CD4-positive, CD25-positive, alpha-beta regulatory T cell (primary cell): ENCODE measurements at regions not wholly inside any gene's neighbourhood (a gene's known extent, or its start where the extent isn't known, plus 50 kb on each side); places are given as distances from the start of the nearest gene placed in this dataset.

Experiments used
- ATAC-seq, 2 donors: fragments of 150-1000 bp; cut with Tn5 transposase; one replicate each; pipeline ENCODE4 v1.10.0; 2021; ENCODE audit warnings: low read depth in 2 of 2, moderate number of reproducible peaks in 2 of 2, moderate library complexity in 1 of 2
- DNase-seq, 3 donors: peaks; one replicate each; pipeline versions ENCODE4 v3.0.0 to v3.0.0-alpha.2; 2012 to 2022; ENCODE audit warnings: mixed read lengths in 1 of 3
- H3K27ac ChIP-seq: one replicate; pipeline ENCODE4 v1.7.0; 2013; ENCODE audit warnings: mild to moderate bottlenecking, low read length; ENCODE audit not compliant: insufficient read depth, poor library complexity, severe bottlenecking
- H3K27me3 ChIP-seq: one replicate; pipeline ENCODE4 v1.7.0; 2013; ENCODE audit warnings: low read length; ENCODE audit not compliant: control insufficient read depth, insufficient read depth
- H3K36me3 ChIP-seq: one replicate; pipeline ENCODE4 v1.7.0; 2013; ENCODE audit warnings: mild to moderate bottlenecking, low read length, moderate library complexity; ENCODE audit not compliant: control insufficient read depth, insufficient read depth
- H3K4me1 ChIP-seq: 2 replicates; pipeline ENCODE4 v1.7.0; 2013; ENCODE audit warnings: mild to moderate bottlenecking, low read length; ENCODE audit not compliant: insufficient read depth, control insufficient read depth, poor library complexity, severe bottlenecking
- H3K4me3 ChIP-seq: one replicate; pipeline ENCODE4 v1.7.0; 2013; ENCODE audit warnings: low read depth, mild to moderate bottlenecking, low read length, moderate library complexity
- H3K9me3 ChIP-seq, 2 experiments: 1 replicate in 1 of 2; 2 replicates in 1 of 2; pipeline ENCODE4 v1.7.0; 2013; ENCODE audit warnings: low read length in 2 of 2, mild to moderate bottlenecking in 1 of 2, moderate library complexity in 1 of 2; ENCODE audit not compliant: control insufficient read depth in 2 of 2
- H3K27ac Mint-ChIP-seq, 3 donors: one replicate each; pipeline ENCODE4 v1.8.0; 2020 to 2022; ENCODE audit warnings: mild to moderate bottlenecking in 3 of 3, mixed read lengths in 3 of 3, moderate library complexity in 2 of 3
- H3K27me3 Mint-ChIP-seq: one replicate; pipeline ENCODE4 v1.8.0; 2022; ENCODE audit warnings: mild to moderate bottlenecking, mixed read lengths
- H3K36me3 Mint-ChIP-seq: one replicate; pipeline ENCODE4 v1.8.0; 2020; ENCODE audit warnings: mixed read lengths
- H3K4me1 Mint-ChIP-seq, 4 donors: one replicate each; pipeline ENCODE4 v1.8.0; 2020 to 2022; ENCODE audit warnings: mixed read lengths in 4 of 4, mild to moderate bottlenecking in 1 of 4
- H3K4me3 Mint-ChIP-seq, 4 donors: one replicate each; pipeline ENCODE4 v1.8.0; 2020 to 2022; ENCODE audit warnings: mild to moderate bottlenecking in 4 of 4, mixed read lengths in 4 of 4, moderate library complexity in 3 of 4
- H3K9me3 Mint-ChIP-seq, 7 donors: one replicate each; pipeline ENCODE4 v1.8.0; 2020 to 2022; ENCODE audit warnings: mixed read lengths in 7 of 7, mild to moderate bottlenecking in 3 of 7, moderate library complexity in 2 of 7

DNA sequence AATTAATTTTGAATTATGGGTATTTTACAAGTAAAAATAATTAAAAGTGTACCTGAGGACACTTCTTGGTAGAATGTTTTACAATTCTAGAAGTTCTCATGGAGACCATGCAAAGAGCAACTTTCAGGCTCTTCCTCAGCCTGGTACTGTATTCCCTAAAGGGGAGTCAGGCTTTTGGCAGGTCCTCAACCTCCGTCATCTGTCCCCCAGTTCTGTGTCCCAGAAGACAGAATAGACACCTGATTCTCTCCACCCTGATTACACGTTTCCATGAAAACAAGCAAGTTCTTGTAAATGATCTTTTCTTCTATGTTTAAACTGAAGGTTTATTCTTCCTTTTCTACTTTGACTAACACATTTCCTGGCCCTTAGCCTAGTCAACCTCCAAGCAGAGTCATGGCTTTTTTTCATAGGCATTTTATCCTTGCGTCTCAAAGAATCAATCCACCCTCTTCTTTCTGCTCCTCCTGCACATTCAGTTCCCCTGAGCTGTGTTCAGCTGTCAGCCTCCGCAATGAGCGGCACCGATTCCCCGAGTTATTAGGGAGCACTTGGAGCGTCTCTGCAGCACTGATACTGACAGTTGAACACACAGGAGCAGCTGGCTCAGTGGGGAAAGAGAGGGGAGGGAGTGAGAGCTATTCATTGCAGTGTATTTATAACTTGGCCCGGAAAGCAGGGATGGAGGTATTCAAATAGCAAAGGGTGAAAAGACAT lies 1082.4 kb upstream of the MAP3K7 start:
- Histone ChIP-seq H3K4me3 (no peak overlapping the region), H3K27me3 (no peaks in the 10 kb centered on the region), H3K9me3 (no peaks in the 10 kb centered on the region), H3K27ac (no peak overlapping the region), H3K4me1 (no peaks in the 10 kb centered on the region), H3K36me3 (no peaks in the 10 kb centered on the region)
- Mint-ChIP-seq H3K4me1 (no peaks in the 10 kb centered on the region), H3K27ac (no peak overlapping the region), H3K27me3 (no peaks in the 10 kb centered on the region), H3K36me3 (no peaks in the 10 kb centered on the region), H3K4me3 (no peak overlapping the region), H3K9me3 (peaks cover 0 to 8% (median 3%) of the 10 kb centered on the region in 7 donors)
- DNase-seq (no peak), ATAC-seq (no peak)

DNA sequence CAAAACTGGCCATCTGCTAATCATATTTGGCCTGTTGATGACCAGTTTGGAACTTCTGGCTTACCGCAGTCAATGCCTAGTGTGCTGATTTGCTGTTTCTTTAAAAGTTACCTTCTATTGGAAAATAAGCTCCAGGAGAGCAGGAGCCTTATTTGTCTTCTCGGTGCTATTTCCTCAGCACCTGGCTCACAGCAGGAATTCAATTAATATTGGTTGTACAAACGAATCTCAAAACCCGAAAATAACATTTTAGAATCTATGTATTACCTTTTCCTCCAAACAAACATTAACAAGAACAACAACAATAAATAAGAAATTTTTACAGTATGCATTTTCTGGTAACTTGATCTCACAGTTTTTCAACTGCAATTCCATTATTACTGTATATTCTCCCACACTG lies 1080.7 kb upstream of the MAP3K7 start:
- no peak overlapping the region for H3K27ac ChIP-seq
- no peak overlapping the region for H3K4me3 ChIP-seq
- no peaks in the 10 kb centered on the region for H3K4me1 ChIP-seq
- DNase-seq = no peak
- no peaks in the 10 kb centered on the region for H3K27me3 ChIP-seq
- H3K36me3 ChIP-seq = no peaks in the 10 kb centered on the region
- Mint-ChIP-seq H3K27me3 (no peaks in the 10 kb centered on the region), H3K4me1 (no peaks in the 10 kb centered on the region), H3K9me3 (peaks cover 0 to 12% (median 3%) of the 10 kb centered on the region in 7 donors), H3K36me3 (no peaks in the 10 kb centered on the region), H3K27ac (no peak overlapping the region), H3K4me3 (no peak overlapping the region)
- ATAC-seq = no peak
- H3K9me3 ChIP-seq = no peaks in the 10 kb centered on the region

DNA sequence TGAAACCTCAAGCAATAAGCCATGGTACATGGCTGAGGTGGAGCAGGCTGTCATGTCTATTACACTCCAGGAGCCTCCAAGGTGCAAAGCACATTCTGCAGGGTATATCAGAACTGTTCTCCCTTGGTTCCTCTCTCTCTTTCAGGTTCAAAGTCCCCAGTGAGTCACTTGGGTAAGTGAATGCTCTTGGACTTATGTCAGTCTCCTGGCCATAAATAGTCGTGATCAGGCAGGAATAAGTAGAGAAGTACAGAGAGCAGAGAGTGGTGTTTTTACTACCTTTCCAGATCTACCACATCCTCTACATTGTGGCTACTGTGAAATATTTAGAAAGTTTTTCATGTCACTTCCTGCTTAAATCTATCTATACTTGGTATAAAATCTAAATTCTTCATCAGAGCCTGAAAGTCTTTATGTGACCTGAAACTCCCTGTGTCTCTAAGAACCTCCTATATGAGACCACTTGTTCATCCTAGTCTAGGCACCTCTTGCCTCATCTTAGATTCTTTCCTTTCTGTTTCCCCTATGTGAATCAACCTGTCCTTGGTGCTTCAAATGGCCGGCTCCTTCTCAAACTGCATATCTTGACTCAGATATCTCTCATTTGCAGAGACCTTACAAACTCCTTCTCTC lies 1077.6 kb upstream of the MAP3K7 start:
- Histone ChIP-seq H3K4me1 (no peaks in the 10 kb centered on the region), H3K36me3 (no peaks in the 10 kb centered on the region), H3K27ac (no peak overlapping the region), H3K4me3 (no peak overlapping the region), H3K9me3 (peaks cover 0 to 3% of the 10 kb centered on the region in 2 experiments), H3K27me3 (no peaks in the 10 kb centered on the region)
- Mint-ChIP-seq H3K27ac (no peak overlapping the region), H3K4me3 (no peak overlapping the region), H3K9me3 (peaks cover 0 to 12% (median 3%) of the 10 kb centered on the region in 7 donors), H3K36me3 (no peaks in the 10 kb centered on the region), H3K4me1 (no peaks in the 10 kb centered on the region), H3K27me3 (no peaks in the 10 kb centered on the region)
- ATAC-seq (no peak), DNase-seq (no peak)

DNA sequence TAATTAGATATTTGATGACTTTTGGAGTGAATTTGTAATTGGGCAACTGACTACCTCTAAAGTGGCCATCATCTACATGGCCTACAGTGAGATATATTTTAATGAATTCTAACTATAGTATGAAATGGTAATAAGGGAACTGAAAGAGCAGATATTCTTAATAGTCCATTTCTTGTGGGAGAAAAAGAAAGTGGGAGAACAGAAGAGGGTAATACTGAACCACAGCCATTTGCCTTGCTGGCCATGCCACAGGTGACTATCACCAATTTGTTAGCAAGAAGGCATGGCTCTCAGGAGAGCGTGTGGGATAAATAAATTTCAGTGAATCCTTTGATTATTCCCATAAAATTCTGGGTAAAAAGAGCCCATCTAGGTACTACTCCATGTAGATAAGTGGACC lies 1074.0 kb upstream of the MAP3K7 start:
- H3K9me3 ChIP-seq = peaks cover 0 to 3% of the 10 kb centered on the region in 2 experiments
- DNase-seq = no peak
- ATAC-seq = no peak
- no peaks in the 10 kb centered on the region for H3K27me3 ChIP-seq
- no peak overlapping the region for H3K4me3 ChIP-seq
- no peaks in the 10 kb centered on the region for H3K4me1 ChIP-seq
- Mint-ChIP-seq H3K4me3 (no peak overlapping the region), H3K36me3 (no peaks in the 10 kb centered on the region), H3K27ac (no peak overlapping the region), H3K9me3 (peaks cover 0 to 12% (median 6%) of the 10 kb centered on the region in 7 donors), H3K4me1 (no peaks in the 10 kb centered on the region), H3K27me3 (no peaks in the 10 kb centered on the region)
- no peaks in the 10 kb centered on the region for H3K36me3 ChIP-seq
- H3K27ac ChIP-seq = no peak overlapping the region

DNA sequence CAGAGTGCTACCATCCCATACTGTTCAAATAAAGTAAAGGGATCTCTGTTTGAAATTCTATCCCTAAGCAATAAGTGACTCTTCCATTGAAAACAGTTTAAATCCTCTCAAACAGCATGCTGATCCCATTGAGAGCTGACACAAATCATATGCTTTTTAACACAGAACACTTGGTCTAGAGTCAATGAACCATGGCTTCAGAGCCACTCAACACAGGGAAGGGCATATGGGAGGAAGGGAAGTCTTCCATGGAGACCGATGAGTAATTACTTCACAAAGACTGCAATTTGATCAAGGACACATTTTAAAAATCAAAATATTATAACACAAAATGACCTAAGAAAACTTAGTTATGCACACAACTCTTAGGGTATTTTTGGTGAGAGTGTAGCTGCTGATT lies 1073.0 kb upstream of the MAP3K7 start:
- no peaks in the 10 kb centered on the region for H3K36me3 Mint-ChIP-seq
- no peak for DNase-seq
- H3K27me3 Mint-ChIP-seq = no peaks in the 10 kb centered on the region
- Histone ChIP-seq H3K9me3 (peaks cover 0 to 3% of the 10 kb centered on the region in 2 experiments), H3K4me3 (no peak overlapping the region), H3K4me1 (no peaks in the 10 kb centered on the region), H3K27me3 (no peaks in the 10 kb centered on the region), H3K27ac (no peak overlapping the region), H3K36me3 (no peaks in the 10 kb centered on the region)
- H3K4me1 Mint-ChIP-seq = no peaks in the 10 kb centered on the region
- no peak overlapping the region for H3K4me3 Mint-ChIP-seq
- ATAC-seq = no peak
- H3K27ac Mint-ChIP-seq = no peak overlapping the region
- H3K9me3 Mint-ChIP-seq = peaks cover 1 to 9% (median 4%) of the 10 kb centered on the region in 7 donors

DNA sequence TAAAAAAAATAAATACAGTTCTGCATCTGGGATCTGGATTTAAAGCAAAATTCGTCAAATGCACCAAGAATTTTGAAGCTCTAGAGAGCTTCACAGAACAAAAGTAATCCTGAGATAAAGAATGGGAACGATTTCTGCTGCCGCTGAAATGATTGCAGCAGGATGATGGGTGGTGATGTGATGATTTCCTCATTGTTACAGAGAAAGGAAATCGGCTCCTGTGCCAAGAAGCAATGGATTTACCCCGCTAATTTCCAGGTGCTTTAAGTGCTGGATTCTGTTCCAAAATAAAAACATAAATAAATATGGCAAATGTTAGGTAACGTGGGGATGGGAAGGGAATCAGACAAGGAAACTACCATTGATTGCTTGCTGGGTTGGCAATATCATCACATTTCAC lies 1067.9 kb upstream of the MAP3K7 start:
- Mint-ChIP-seq H3K4me1 (no peaks in the 10 kb centered on the region), H3K27ac (no peak overlapping the region), H3K4me3 (no peak overlapping the region), H3K36me3 (no peaks in the 10 kb centered on the region), H3K27me3 (no peaks in the 10 kb centered on the region), H3K9me3 (peaks cover 0 to 9% (median 3%) of the 10 kb centered on the region in 7 donors)
- Histone ChIP-seq H3K4me1 (no peaks in the 10 kb centered on the region), H3K27me3 (no peaks in the 10 kb centered on the region), H3K27ac (no peak overlapping the region), H3K36me3 (no peaks in the 10 kb centered on the region), H3K9me3 (no peaks in the 10 kb centered on the region), H3K4me3 (no peak overlapping the region)
- ATAC-seq (no peak), DNase-seq (no peak)

DNA sequence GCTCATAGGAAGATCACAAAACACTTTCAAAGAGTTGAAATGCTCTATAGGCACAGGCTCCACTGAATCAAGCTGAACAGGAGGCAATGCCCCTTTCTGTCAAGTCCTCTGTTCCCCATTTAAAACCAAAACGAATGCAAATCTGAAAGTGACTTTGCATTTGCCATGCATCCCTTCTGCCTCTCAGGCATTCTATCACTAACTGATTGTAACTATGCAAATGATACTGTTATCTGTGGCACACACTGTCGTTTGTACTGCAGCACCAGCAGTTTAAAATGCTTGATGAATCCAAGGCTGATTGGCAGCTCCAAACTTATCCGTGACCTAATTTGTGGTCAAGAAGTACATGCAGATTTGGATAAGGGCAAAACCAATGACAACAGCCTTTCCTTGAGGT lies 1067.5 kb upstream of the MAP3K7 start:
- Histone ChIP-seq H3K9me3 (no peaks in the 10 kb centered on the region), H3K36me3 (no peaks in the 10 kb centered on the region), H3K27me3 (no peaks in the 10 kb centered on the region), H3K27ac (no peak overlapping the region), H3K4me3 (no peak overlapping the region), H3K4me1 (no peaks in the 10 kb centered on the region)
- DNase-seq (no peak), ATAC-seq (no peak)
- Mint-ChIP-seq H3K4me3 (no peak overlapping the region), H3K27me3 (no peaks in the 10 kb centered on the region), H3K4me1 (no peaks in the 10 kb centered on the region), H3K9me3 (peaks cover 0 to 9% (median 3%) of the 10 kb centered on the region in 7 donors), H3K36me3 (no peaks in the 10 kb centered on the region), H3K27ac (no peak overlapping the region)

DNA sequence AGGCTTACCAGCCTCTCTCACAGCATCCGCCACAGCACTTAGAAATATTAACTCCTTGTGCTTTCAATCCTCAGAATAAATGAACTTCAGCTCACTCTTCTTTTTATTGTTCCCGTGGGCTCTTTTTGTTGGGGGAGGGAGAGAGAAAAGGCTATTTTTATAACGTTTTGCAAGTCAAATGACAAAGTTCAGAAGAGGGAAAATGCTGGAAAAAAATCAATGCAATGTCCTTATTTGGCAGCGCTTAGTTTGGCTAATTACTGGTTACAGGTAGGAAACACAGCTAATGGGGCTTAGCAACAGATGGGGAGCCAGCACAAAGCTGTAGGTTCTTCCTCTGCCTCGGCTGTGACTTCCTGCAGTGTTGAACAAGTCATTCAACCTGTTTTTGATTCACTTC lies 1067.0 kb upstream of the MAP3K7 start:
- H3K27ac Mint-ChIP-seq = no peak overlapping the region
- no peak overlapping the region for H3K4me3 Mint-ChIP-seq
- Histone ChIP-seq H3K27me3 (no peaks in the 10 kb centered on the region), H3K4me1 (no peaks in the 10 kb centered on the region), H3K36me3 (no peaks in the 10 kb centered on the region), H3K9me3 (no peaks in the 10 kb centered on the region), H3K27ac (no peak overlapping the region), H3K4me3 (no peak overlapping the region)
- DNase-seq (no peak), ATAC-seq (no peak)
- no peaks in the 10 kb centered on the region for H3K4me1 Mint-ChIP-seq
- H3K36me3 Mint-ChIP-seq = no peaks in the 10 kb centered on the region
- H3K27me3 Mint-ChIP-seq = no peaks in the 10 kb centered on the region
- H3K9me3 Mint-ChIP-seq = peaks cover 0 to 9% (median 3%) of the 10 kb centered on the region in 7 donors
